Neutrophil (primary cell): ENCODE measurements at regions not wholly inside any gene's neighbourhood (a gene's known extent, or its start where the extent isn't known, plus 50 kb on each side); places are given as distances from the start of the nearest gene placed in this dataset.

Source experiments
- H3K27ac ChIP-seq: fragments of 200-600 bp; sonication (generic); 2 replicates; pipeline ENCODE4 v1.5.1; 2016; ENCODE audit warnings: mild to moderate bottlenecking, moderate library complexity
- H3K27me3 ChIP-seq: fragments of 200-600 bp; sonication (generic); 2 replicates; pipeline ENCODE4 v1.6.0; 2016; ENCODE audit warnings: mild to moderate bottlenecking
- H3K36me3 ChIP-seq: fragments of 200-600 bp; sonication (generic); 2 replicates; pipeline ENCODE4 v1.5.1; 2017
- H3K4me1 ChIP-seq, 2 experiments: fragments of 200-600 bp in 1 of 2; sonication (generic) in 1 of 2; 1 replicate in 1 of 2; 2 replicates in 1 of 2; pipeline versions ENCODE4 v1.5.1 to v1.6.1; 2013 to 2016; ENCODE audit warnings: low read depth in 1 of 2, low read length in 1 of 2, mild to moderate bottlenecking in 1 of 2, moderate library complexity in 1 of 2; ENCODE audit not compliant: control insufficient read depth in 1 of 2, insufficient read depth in 1 of 2
- H3K4me3 ChIP-seq, 2 experiments: fragments of 200-600 bp in 1 of 2; sonication (generic) in 1 of 2; 1 replicate in 1 of 2; 2 replicates in 1 of 2; pipeline ENCODE4 v1.5.1; 2013 to 2016; ENCODE audit warnings: low read depth in 1 of 2, low read length in 1 of 2, mild to moderate bottlenecking in 1 of 2, moderate library complexity in 1 of 2
- H3K9me3 ChIP-seq: fragments of 200-600 bp; sonication (generic); 2 replicates; pipeline ENCODE4 v1.5.1; 2016
- CTCF ChIP-seq: fragments of 200-600 bp; sonication (generic); IDR thresholded peaks from 2 replicates; pipeline ENCODE4 v1.5.1; 2016; ENCODE audit warnings: antibody characterized with exemption

- Histone ChIP-seq H3K4me3 (no peak overlapping the region), H3K4me1 (no peaks in the 10 kb centered on the region), H3K9me3 (no peaks in the 10 kb centered on the region), H3K27ac (no peak overlapping the region), H3K27me3 (no peaks in the 10 kb centered on the region), H3K36me3 (no peaks in the 10 kb centered on the region)
- no peak for TF ChIP-seq CTCF
Measured at GRCh38 chr16:59432276-59432675, 698.2 kb upstream of the GOT2 start.

GRCh38 chr16:59424714-59425273, 690.7 kb upstream of the GOT2 start:
- H3K4me1 ChIP-seq: no peaks in the 10 kb centered on the region
- no peak for TF ChIP-seq CTCF
- H3K36me3 ChIP-seq: no peaks in the 10 kb centered on the region
- no peak overlapping the region for H3K27ac ChIP-seq
- H3K4me3 ChIP-seq: no peak overlapping the region
- H3K27me3 ChIP-seq: no peaks in the 10 kb centered on the region
- H3K9me3 ChIP-seq: no peaks in the 10 kb centered on the region

DNA sequence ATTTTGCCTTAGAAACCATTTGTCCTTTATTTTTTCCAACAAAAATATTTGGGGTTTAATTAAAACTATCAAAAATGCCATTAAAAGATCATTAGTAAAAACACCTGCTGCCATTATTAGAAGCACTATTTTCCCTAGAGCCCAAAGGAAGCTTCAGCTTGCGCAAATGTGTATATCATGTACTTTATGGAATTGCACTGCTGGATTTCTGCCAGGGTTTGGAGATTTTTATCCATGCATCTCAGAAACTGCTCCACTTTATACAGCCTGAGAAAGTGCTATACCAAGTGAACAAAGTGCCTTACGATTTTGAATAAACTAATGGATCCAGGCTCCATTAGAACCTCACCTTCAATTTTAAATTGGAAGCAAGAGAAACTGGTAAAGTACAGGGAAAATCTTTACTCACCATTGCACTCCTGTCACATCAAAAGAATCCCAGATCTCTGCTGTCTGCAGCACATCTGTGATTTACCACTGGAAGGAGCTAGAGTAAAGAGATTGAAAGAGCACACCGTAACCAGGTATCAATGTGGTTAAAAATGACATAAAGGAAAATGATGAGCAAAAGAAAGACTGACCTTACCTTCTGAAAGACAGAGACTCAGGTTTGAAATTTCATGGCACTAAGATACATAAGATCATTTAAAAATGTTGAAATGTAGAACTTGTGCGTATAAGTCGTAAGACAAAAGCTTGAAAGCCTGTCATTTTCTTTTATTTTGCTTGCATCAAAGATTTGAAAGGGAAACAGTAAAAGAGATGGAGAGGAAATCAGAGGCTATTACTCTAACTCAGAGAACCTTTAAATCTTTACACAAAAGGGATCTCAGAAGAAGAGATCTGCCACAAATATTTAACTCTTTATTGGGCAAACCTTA, 678.1 kb upstream of the GOT2 start:
- no peak for TF ChIP-seq CTCF
- no peak overlapping the region for H3K27ac ChIP-seq
- H3K9me3 ChIP-seq: no peaks in the 10 kb centered on the region
- no peaks in the 10 kb centered on the region for H3K4me1 ChIP-seq
- no peaks in the 10 kb centered on the region for H3K36me3 ChIP-seq
- no peaks in the 10 kb centered on the region for H3K27me3 ChIP-seq
- H3K4me3 ChIP-seq: no peak overlapping the region

- Histone ChIP-seq H3K4me3 (no peak overlapping the region), H3K4me1 (no peaks in the 10 kb centered on the region), H3K27ac (no peak overlapping the region), H3K36me3 (no peaks in the 10 kb centered on the region), H3K9me3 (no peaks in the 10 kb centered on the region), H3K27me3 (no peaks in the 10 kb centered on the region)
- no peak for TF ChIP-seq CTCF
Measured at GRCh38 chr16:59410451-59410850, 676.3 kb upstream of the GOT2 start.

- TF ChIP-seq CTCF: no peak
- no peak overlapping the region for H3K27ac ChIP-seq
- no peaks in the 10 kb centered on the region for H3K4me1 ChIP-seq
- no peaks in the 10 kb centered on the region for H3K9me3 ChIP-seq
- no peaks in the 10 kb centered on the region for H3K27me3 ChIP-seq
- no peaks in the 10 kb centered on the region for H3K36me3 ChIP-seq
- no peak overlapping the region for H3K4me3 ChIP-seq
Measured at GRCh38 chr16:59405802-59406201, 671.7 kb upstream of the GOT2 start.
